GM23338 (cell line): ENCODE measurements at regions not wholly inside any gene's neighbourhood (a gene's known extent, or its start where the extent isn't known, plus 50 kb on each side); places are given as distances from the start of the nearest gene placed in this dataset.

Source experiments
- JUNB ChIP-seq: IDR thresholded peaks from one replicate; pipeline ENCODE4 v1.6.1; 2016; ENCODE audit warnings: antibody characterized with exemption; ENCODE audit not compliant: unreplicated experiment
- NANOG ChIP-seq: IDR thresholded peaks from 2 replicates; pipeline ENCODE4 v1.6.1; 2016; ENCODE audit warnings: antibody characterized with exemption, borderline replicate concordance
- POLR2AphosphoS5 ChIP-seq: IDR thresholded peaks from 2 replicates; pipeline ENCODE4 v1.6.1; 2016; ENCODE audit warnings: antibody characterized with exemption, low read depth
- STAT1 ChIP-seq: IDR thresholded peaks from one replicate; pipeline ENCODE4 v1.6.1; 2016; ENCODE audit warnings: antibody characterized with exemption; ENCODE audit not compliant: unreplicated experiment
- ZNF331 ChIP-seq: fragments of 250-450 bp; sonication (Bioruptor Pico); IDR thresholded peaks from 2 replicates; pipeline ENCODE4 v1.5.0; 2020; ENCODE audit warnings: low read depth, mild to moderate bottlenecking, moderate library complexity
- TF ChIP-seq, protein P1 (sequence below): fragments of 250-450 bp; sonication (Bioruptor Pico); IDR thresholded peaks from 2 replicates; pipeline ENCODE4 v1.5.0; 2020; ENCODE audit warnings: mild to moderate bottlenecking, moderate library complexity
- TF ChIP-seq, protein P2 (sequence below): IDR thresholded peaks from one replicate; pipeline ENCODE4 v1.6.1; 2018; ENCODE audit warnings: antibody characterized with exemption; ENCODE audit not compliant: unreplicated experiment
- TF ChIP-seq, protein P3 (sequence below): IDR thresholded peaks from 2 replicates; pipeline ENCODE4 v1.6.1; 2016; ENCODE audit warnings: antibody characterized with exemption

DNA sequence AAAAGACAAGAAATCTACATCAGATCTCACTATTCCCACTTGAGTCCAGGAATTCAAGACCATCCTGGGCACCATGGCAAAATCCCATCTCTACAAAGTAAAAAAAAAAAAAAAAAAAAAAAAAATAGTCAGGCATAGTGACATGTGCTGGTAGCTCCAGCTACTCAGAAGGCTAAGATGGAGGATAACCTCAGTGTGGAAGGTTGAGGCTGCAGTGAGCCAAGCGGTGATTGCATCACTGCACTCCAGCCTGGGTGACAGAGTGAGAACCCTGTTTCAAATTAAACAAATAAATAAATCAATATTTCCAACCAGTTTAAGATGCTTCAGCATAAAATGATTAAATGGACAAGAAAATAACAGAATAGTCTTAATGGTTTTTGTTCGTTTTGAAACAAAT, 197.4 kb downstream of the DSEL start (continued):
- TF ChIP-seq, protein P1, sequence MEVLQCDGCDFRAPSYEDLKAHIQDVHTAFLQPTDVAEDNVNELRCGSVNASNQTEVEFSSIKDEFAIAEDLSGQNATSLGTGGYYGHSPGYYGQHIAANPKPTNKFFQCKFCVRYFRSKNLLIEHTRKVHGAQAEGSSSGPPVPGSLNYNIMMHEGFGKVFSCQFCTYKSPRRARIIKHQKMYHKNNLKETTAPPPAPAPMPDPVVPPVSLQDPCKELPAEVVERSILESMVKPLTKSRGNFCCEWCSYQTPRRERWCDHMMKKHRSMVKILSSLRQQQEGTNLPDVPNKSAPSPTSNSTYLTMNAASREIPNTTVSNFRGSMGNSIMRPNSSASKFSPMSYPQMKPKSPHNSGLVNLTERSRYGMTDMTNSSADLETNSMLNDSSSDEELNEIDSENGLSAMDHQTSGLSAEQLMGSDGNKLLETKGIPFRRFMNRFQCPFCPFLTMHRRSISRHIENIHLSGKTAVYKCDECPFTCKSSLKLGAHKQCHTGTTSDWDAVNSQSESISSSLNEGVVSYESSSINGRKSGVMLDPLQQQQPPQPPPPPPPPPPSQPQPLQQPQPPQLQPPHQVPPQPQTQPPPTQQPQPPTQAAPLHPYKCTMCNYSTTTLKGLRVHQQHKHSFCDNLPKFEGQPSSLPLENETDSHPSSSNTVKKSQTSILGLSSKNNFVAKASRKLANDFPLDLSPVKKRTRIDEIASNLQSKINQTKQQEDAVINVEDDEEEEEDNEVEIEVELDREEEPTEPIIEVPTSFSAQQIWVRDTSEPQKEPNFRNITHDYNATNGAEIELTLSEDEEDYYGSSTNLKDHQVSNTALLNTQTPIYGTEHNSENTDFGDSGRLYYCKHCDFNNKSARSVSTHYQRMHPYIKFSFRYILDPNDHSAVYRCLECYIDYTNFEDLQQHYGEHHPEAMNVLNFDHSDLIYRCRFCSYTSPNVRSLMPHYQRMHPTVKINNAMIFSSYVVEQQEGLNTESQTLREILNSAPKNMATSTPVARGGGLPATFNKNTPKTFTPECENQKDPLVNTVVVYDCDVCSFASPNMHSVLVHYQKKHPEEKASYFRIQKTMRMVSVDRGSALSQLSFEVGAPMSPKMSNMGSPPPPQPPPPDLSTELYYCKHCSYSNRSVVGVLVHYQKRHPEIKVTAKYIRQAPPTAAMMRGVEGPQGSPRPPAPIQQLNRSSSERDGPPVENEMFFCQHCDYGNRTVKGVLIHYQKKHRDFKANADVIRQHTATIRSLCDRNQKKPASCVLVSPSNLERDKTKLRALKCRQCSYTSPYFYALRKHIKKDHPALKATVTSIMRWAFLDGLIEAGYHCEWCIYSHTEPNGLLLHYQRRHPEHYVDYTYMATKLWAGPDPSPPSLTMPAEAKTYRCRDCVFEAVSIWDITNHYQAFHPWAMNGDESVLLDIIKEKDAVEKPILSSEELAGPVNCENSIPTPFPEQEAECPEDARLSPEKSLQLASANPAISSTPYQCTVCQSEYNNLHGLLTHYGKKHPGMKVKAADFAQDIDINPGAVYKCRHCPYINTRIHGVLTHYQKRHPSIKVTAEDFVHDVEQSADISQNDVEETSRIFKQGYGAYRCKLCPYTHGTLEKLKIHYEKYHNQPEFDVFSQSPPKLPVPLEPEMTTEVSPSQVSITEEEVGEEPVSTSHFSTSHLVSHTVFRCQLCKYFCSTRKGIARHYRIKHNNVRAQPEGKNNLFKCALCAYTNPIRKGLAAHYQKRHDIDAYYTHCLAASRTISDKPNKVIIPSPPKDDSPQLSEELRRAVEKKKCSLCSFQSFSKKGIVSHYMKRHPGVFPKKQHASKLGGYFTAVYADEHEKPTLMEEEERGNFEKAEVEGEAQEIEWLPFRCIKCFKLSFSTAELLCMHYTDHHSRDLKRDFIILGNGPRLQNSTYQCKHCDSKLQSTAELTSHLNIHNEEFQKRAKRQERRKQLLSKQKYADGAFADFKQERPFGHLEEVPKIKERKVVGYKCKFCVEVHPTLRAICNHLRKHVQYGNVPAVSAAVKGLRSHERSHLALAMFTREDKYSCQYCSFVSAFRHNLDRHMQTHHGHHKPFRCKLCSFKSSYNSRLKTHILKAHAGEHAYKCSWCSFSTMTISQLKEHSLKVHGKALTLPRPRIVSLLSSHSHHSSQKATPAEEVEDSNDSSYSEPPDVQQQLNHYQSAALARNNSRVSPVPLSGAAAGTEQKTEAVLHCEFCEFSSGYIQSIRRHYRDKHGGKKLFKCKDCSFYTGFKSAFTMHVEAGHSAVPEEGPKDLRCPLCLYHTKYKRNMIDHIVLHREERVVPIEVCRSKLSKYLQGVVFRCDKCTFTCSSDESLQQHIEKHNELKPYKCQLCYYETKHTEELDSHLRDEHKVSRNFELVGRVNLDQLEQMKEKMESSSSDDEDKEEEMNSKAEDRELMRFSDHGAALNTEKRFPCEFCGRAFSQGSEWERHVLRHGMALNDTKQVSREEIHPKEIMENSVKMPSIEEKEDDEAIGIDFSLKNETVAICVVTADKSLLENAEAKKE, result no peak
- no peak for TF ChIP-seq NANOG
- TF ChIP-seq POLR2AphosphoS5, result no peak
- TF ChIP-seq STAT1, result no peak
- no peak for TF ChIP-seq JUNB
- TF ChIP-seq, protein P2, sequence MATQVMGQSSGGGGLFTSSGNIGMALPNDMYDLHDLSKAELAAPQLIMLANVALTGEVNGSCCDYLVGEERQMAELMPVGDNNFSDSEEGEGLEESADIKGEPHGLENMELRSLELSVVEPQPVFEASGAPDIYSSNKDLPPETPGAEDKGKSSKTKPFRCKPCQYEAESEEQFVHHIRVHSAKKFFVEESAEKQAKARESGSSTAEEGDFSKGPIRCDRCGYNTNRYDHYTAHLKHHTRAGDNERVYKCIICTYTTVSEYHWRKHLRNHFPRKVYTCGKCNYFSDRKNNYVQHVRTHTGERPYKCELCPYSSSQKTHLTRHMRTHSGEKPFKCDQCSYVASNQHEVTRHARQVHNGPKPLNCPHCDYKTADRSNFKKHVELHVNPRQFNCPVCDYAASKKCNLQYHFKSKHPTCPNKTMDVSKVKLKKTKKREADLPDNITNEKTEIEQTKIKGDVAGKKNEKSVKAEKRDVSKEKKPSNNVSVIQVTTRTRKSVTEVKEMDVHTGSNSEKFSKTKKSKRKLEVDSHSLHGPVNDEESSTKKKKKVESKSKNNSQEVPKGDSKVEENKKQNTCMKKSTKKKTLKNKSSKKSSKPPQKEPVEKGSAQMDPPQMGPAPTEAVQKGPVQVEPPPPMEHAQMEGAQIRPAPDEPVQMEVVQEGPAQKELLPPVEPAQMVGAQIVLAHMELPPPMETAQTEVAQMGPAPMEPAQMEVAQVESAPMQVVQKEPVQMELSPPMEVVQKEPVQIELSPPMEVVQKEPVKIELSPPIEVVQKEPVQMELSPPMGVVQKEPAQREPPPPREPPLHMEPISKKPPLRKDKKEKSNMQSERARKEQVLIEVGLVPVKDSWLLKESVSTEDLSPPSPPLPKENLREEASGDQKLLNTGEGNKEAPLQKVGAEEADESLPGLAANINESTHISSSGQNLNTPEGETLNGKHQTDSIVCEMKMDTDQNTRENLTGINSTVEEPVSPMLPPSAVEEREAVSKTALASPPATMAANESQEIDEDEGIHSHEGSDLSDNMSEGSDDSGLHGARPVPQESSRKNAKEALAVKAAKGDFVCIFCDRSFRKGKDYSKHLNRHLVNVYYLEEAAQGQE, result no peak
- no peak for TF ChIP-seq ZNF331
- TF ChIP-seq, protein P3, sequence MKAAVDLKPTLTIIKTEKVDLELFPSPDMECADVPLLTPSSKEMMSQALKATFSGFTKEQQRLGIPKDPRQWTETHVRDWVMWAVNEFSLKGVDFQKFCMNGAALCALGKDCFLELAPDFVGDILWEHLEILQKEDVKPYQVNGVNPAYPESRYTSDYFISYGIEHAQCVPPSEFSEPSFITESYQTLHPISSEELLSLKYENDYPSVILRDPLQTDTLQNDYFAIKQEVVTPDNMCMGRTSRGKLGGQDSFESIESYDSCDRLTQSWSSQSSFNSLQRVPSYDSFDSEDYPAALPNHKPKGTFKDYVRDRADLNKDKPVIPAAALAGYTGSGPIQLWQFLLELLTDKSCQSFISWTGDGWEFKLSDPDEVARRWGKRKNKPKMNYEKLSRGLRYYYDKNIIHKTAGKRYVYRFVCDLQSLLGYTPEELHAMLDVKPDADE, result no peak
